Body of pancreas (tissue), 4 donors: ENCODE measurements at regions not wholly inside any gene's neighbourhood (a gene's known extent, or its start where the extent isn't known, plus 50 kb on each side); places are given as distances from the start of the nearest gene placed in this dataset.

Experiments used
- POLR2A ChIP-seq, 3 donors: fragments of 450-650 bp; IDR thresholded peaks; one replicate each; pipeline ENCODE4 v1.6.1; 2016; ENCODE audit warnings: antibody characterized with exemption in 3 of 3, mild to moderate bottlenecking in 2 of 3
- TF ChIP-seq, protein P1 (sequence below), 7 experiments: fragments of 450-650 bp in 4 of 7; fragments of 200-600 bp in 3 of 7; sonication (generic) in 3 of 7; IDR thresholded peaks; one replicate each; pipeline ENCODE4 v1.5.1; 2016 to 2019; ENCODE audit warnings: antibody characterized with exemption in 7 of 7

DNA sequence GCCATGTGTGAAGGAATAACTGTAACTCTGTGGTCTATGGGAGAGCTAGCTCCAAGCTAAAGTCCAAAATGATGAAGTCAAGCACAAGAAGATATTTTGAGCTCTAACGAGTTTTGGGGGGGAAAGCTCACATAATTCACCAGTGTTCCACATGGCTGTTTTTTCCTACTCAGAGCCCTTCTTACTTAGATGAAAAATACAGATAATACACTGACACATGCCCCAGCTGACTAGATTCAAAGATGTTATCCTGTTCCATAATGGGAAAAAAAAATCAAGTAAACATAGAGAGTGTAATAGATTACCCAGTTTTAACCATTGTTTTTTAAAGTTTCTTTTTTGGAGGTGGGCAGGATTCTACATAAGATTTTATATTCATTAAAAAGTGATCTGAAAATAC is 86.6 kb downstream of the PRLHR start:
- TF ChIP-seq, protein P1, sequence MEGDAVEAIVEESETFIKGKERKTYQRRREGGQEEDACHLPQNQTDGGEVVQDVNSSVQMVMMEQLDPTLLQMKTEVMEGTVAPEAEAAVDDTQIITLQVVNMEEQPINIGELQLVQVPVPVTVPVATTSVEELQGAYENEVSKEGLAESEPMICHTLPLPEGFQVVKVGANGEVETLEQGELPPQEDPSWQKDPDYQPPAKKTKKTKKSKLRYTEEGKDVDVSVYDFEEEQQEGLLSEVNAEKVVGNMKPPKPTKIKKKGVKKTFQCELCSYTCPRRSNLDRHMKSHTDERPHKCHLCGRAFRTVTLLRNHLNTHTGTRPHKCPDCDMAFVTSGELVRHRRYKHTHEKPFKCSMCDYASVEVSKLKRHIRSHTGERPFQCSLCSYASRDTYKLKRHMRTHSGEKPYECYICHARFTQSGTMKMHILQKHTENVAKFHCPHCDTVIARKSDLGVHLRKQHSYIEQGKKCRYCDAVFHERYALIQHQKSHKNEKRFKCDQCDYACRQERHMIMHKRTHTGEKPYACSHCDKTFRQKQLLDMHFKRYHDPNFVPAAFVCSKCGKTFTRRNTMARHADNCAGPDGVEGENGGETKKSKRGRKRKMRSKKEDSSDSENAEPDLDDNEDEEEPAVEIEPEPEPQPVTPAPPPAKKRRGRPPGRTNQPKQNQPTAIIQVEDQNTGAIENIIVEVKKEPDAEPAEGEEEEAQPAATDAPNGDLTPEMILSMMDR (IDR thresholded peaks at IDR 0.05), result no peak
- TF ChIP-seq POLR2A (IDR thresholded peaks at IDR 0.05), result no peak
